GM12864 (cell line): ENCODE measurements at regions not wholly inside any gene's neighbourhood (a gene's known extent, or its start where the extent isn't known, plus 50 kb on each side); places are given as distances from the start of the nearest gene placed in this dataset.
A peak's percentile ranks its signal among the peaks of the same experiment; 100 is the strongest.
"Not testable (repeated sequence)": the region's sequence is repeated elsewhere in the genome, so short reads cannot be mapped to it uniquely, and the experiment has no call there.

ENCODE experiments used
- DNase-seq: peaks from one replicate; pipeline ENCODE4 v3.0.0-alpha.2; 2011; ENCODE audit warnings: low read depth
- H3K4me3 ChIP-seq: 2 replicates; pipeline ENCODE4 v1.5.1; 2011; ENCODE audit warnings: mild to moderate bottlenecking, low read depth, low read length, control low read depth
- CTCF ChIP-seq: IDR thresholded peaks from 2 replicates; pipeline ENCODE4 v1.5.1; 2011; ENCODE audit warnings: low read depth, mild to moderate bottlenecking, moderate library complexity, low read length, control low read depth, inconsistent platforms; ENCODE audit errors: missing control alignments

DNA sequence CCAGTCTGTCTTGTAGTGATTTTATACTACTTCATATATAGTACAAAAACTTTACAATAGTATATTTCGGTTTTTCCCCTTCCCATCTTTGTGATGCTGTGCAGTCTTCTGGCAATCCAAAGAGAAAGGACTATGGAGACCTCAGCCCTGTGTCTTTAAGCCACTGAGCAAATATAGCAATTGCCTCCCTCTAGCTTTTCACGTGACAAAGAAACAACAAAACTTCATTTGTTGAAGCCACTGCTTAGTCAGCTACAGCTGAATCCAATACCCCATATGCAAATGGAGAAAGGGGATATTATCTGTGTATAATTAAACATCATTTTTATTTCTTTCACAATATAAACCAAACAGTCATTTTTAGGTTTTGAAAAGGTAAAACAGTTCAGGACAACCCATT is 142.8 kb upstream of the STK32A start:
- no peak for TF ChIP-seq CTCF
- no peak for DNase-seq
- H3K4me3 ChIP-seq = no peak overlapping the region

- TF ChIP-seq CTCF = no peak
- no peak for DNase-seq
- no peak overlapping the region for H3K4me3 ChIP-seq
These were observed 141.7 kb upstream of the STK32A start for GRCh38 chr5:147093138-147093537.

GRCh38 chr5:147095740-147096139 is 139.1 kb upstream of the STK32A start:
- H3K4me3 ChIP-seq = no peak overlapping the region
- DNase-seq = no peak
- TF ChIP-seq CTCF = no peak

DNA sequence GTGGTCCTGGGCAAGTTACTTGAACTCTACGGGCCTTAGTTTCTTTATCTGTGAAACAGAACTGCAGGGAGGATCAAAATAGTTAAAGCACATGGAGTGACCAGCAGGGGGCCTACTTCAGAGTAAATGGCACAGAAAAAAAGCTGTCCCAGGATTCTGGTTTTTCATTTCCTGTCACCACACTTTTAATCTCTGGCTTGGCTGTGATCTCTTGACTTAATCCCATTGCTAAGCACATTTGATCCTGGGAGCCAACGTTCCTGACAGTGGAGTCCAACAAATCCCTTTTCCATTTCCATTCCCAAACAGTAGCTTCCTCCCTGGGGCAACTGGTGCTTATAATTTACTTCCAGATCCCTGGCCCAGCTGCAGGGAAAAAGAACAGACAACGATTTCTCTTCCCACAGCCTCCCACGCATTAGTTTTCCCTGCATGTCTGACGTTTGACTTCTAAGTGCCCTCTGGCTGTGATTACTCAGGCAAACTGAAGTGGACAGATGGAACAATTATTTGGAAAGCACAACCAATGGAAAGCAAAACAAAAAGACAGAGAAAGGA is 136.5 kb upstream of the STK32A start:
- peak; percentile 67 for TF ChIP-seq CTCF
- H3K4me3 ChIP-seq = no peak overlapping the region
- DNase-seq = no peak

- no peak overlapping the region for H3K4me3 ChIP-seq
- no peak for DNase-seq
- TF ChIP-seq CTCF = no peak
These were observed 133.0 kb upstream of the STK32A start for GRCh38 chr5:147101659-147102369.

DNA sequence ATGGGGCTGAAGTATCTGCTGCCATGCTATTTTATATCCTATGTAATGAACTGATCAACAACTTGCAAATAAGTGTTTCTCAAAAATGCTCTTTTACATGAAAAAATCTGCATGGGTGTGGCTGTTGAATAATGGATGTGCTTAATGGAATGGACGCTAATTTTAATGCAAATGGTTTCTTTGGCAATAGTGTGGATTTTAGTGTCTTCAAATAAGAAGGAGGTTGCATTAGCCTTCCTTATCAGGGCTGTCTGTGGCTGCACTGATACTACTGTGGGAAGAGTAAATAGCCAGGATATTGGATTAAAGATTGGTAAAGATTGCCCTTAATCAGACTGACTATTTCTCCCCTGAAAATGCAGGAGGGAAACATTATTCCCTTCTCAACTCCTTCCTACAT is 121.9 kb upstream of the STK32A start:
- TF ChIP-seq CTCF = no peak
- no peak overlapping the region for H3K4me3 ChIP-seq
- DNase-seq = no peak

DNA sequence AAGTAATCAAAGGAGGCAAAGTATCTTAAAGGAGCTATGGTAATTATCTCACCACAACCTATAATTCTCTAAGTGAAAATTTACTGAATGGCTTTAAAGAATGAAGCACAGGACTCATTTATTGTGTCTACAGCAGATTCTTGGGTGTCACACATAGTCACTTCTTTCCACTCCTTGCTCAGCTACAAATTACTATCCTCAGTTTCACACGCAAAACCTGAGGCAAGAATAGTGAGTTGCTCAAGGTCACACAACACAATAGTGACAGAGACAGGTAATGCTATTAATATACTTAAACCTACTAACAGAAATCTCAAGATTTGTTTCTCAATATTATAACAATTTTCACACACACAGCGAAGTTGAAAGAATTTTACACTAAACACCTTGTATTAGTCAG is 120.9 kb upstream of the STK32A start:
- H3K4me3 ChIP-seq = no peak overlapping the region
- no peak for TF ChIP-seq CTCF
- DNase-seq = no peak

GRCh38 chr5:147139759-147140158 is 95.1 kb upstream of the STK32A start:
- not testable (repeated sequence) for DNase-seq, H3K4me3 ChIP-seq
